Fibroblast of lung (primary cell): ENCODE measurements at regions not wholly inside any gene's neighbourhood (a gene's known extent, or its start where the extent isn't known, plus 50 kb on each side); places are given as distances from the start of the nearest gene placed in this dataset.

ENCODE experiments used
- DNase-seq, 2 donors: peaks; one replicate each; pipeline versions ENCODE4 v3.0.0 to v3.0.0-alpha.2; 2010; ENCODE audit warnings: low read depth in 2 of 2
- H2AFZ ChIP-seq: 2 replicates; pipeline ENCODE4 v1.5.1; 2012; ENCODE audit warnings: low read length, control low read depth, inconsistent platforms
- H3K27ac ChIP-seq: 2 replicates; pipeline ENCODE4 v1.5.1; 2011; ENCODE audit warnings: low read length, control low read depth; ENCODE audit not compliant: insufficient read depth
- H3K27me3 ChIP-seq: 2 replicates; pipeline ENCODE4 v1.5.1; 2011; ENCODE audit warnings: mild to moderate bottlenecking, low read length; ENCODE audit not compliant: control insufficient read depth, insufficient read depth
- H3K36me3 ChIP-seq: 2 replicates; pipeline ENCODE4 v1.5.1; 2011; ENCODE audit warnings: low read length; ENCODE audit not compliant: control insufficient read depth, insufficient read depth
- H3K4me1 ChIP-seq: 2 replicates; pipeline ENCODE4 v1.5.1; 2011; ENCODE audit warnings: low read length; ENCODE audit not compliant: control insufficient read depth, insufficient read depth; ENCODE audit errors: extremely low read depth
- H3K4me2 ChIP-seq: 2 replicates; pipeline ENCODE4 v1.5.1; 2011; ENCODE audit warnings: low read length, control low read depth; ENCODE audit not compliant: insufficient read depth; ENCODE audit errors: extremely low read depth
- H3K4me3 ChIP-seq, 4 experiments: fragments of 200-600 bp in 1 of 4; sonication (generic) in 1 of 4; replicated peaks in 1 of 4; 2 replicates each; pipeline ENCODE4 v1.5.1; 2011 to 2016; ENCODE audit warnings: low read length in 4 of 4, low read depth in 3 of 4, mild to moderate bottlenecking in 3 of 4, control low read depth in 2 of 4, inconsistent platforms in 1 of 4, mixed read lengths in 1 of 4; ENCODE audit not compliant: insufficient read depth in 1 of 4; ENCODE audit errors: control extremely low read depth in 1 of 4
- H3K79me2 ChIP-seq: 2 replicates; pipeline ENCODE4 v1.5.1; 2012; ENCODE audit warnings: mild to moderate bottlenecking, low read length, inconsistent platforms; ENCODE audit not compliant: control insufficient read depth, insufficient read depth
- H3K9ac ChIP-seq: 2 replicates; pipeline ENCODE4 v1.5.1; 2011; ENCODE audit warnings: mild to moderate bottlenecking, low read length, control low read depth; ENCODE audit not compliant: insufficient read depth
- H3K9me3 ChIP-seq: 2 replicates; pipeline ENCODE4 v1.5.1; 2012; ENCODE audit warnings: low read depth, low read length; ENCODE audit not compliant: control insufficient read depth, insufficient read depth
- H4K20me1 ChIP-seq: 2 replicates; pipeline ENCODE4 v1.5.1; 2011; ENCODE audit warnings: low read length; ENCODE audit not compliant: control insufficient read depth, insufficient read depth; ENCODE audit errors: extremely low read depth
- CTCF ChIP-seq, 2 donors: IDR thresholded peaks in 1 of 2; conservative IDR thresholded peaks in 1 of 2; 1 replicate in 1 of 2; 2 replicates in 1 of 2; pipeline ENCODE4 v1.5.1; 2011 to 2012; ENCODE audit warnings: low read length in 2 of 2, control low read depth in 1 of 2, inconsistent platforms in 1 of 2, low read depth in 1 of 2, mild to moderate bottlenecking in 1 of 2
- EZH2 ChIP-seq: IDR thresholded peaks from 2 replicates; pipeline ENCODE4 v1.5.1; 2012; ENCODE audit warnings: low read length, control low read depth, mild to moderate bottlenecking; ENCODE audit errors: missing control alignments

- no peak overlapping the region for H3K27ac ChIP-seq
- no peak overlapping the region for H3K4me2 ChIP-seq
- no peaks in the 10 kb centered on the region for H3K9me3 ChIP-seq
- no peaks in the 10 kb centered on the region for H3K4me1 ChIP-seq
- no peaks in the 10 kb centered on the region for H4K20me1 ChIP-seq
- H3K9ac ChIP-seq, result no peak overlapping the region
- H3K27me3 ChIP-seq, result no peaks in the 10 kb centered on the region
- H3K4me3 ChIP-seq, result no peak overlapping the region
- no peak for DNase-seq
- no peak overlapping the region for H2AFZ ChIP-seq
- no peaks in the 10 kb centered on the region for H3K79me2 ChIP-seq
- H3K36me3 ChIP-seq, result no peaks in the 10 kb centered on the region
- TF ChIP-seq EZH2 (no peak), CTCF (conservative IDR thresholded peaks at IDR 0.05 in 1 of 2, IDR thresholded peaks at IDR 0.05 in 1 of 2; ENCODE audit: low read depth in 1 of 2, low read length in 2 of 2) (no peak)
Observed at GRCh38 chr14:27056586-27056985, 458.8 kb upstream of the NOVA1 start.

GRCh38 chr14:27061299-27061698 lies 463.5 kb upstream of the NOVA1 start:
- no peak overlapping the region for H3K4me3 ChIP-seq
- no peaks in the 10 kb centered on the region for H3K27me3 ChIP-seq
- no peaks in the 10 kb centered on the region for H3K36me3 ChIP-seq
- TF ChIP-seq CTCF (conservative IDR thresholded peaks at IDR 0.05 in 1 of 2, IDR thresholded peaks at IDR 0.05 in 1 of 2; ENCODE audit: low read depth in 1 of 2, low read length in 2 of 2) (no peak), EZH2 (no peak)
- no peaks in the 10 kb centered on the region for H3K9me3 ChIP-seq
- H4K20me1 ChIP-seq, result no peaks in the 10 kb centered on the region
- no peaks in the 10 kb centered on the region for H3K79me2 ChIP-seq
- no peak overlapping the region for H3K9ac ChIP-seq
- H3K4me2 ChIP-seq, result no peak overlapping the region
- no peak overlapping the region for H2AFZ ChIP-seq
- no peak for DNase-seq
- H3K27ac ChIP-seq, result no peak overlapping the region
- H3K4me1 ChIP-seq, result no peaks in the 10 kb centered on the region

- no peaks in the 10 kb centered on the region for H3K27me3 ChIP-seq
- no peak for DNase-seq
- no peaks in the 10 kb centered on the region for H4K20me1 ChIP-seq
- H2AFZ ChIP-seq, result no peak overlapping the region
- no peak overlapping the region for H3K9ac ChIP-seq
- H3K36me3 ChIP-seq, result no peaks in the 10 kb centered on the region
- no peak overlapping the region for H3K4me2 ChIP-seq
- TF ChIP-seq CTCF (conservative IDR thresholded peaks at IDR 0.05 in 1 of 2, IDR thresholded peaks at IDR 0.05 in 1 of 2; ENCODE audit: low read depth in 1 of 2, low read length in 2 of 2) (no peak), EZH2 (no peak)
- H3K79me2 ChIP-seq, result no peaks in the 10 kb centered on the region
- no peaks in the 10 kb centered on the region for H3K9me3 ChIP-seq
- H3K27ac ChIP-seq, result no peak overlapping the region
- H3K4me3 ChIP-seq, result no peak overlapping the region
- H3K4me1 ChIP-seq, result no peaks in the 10 kb centered on the region
Observed at GRCh38 chr14:27063959-27064358, 466.1 kb upstream of the NOVA1 start.
